MCF 10A (cell line): ENCODE measurements at regions not wholly inside any gene's neighbourhood (a gene's known extent, or its start where the extent isn't known, plus 50 kb on each side); places are given as distances from the start of the nearest gene placed in this dataset.

Experiments used
- BruUV-seq: library from RNA; stranded (reverse); fragments of 400-500 nt; replicated peaks from 2 replicates; lab custom pipeline; 2021; lab: Mats Ljungman, UMichigan
- CTCF ChIA-PET: fragments of 300-600 bp; sonication (Branson Sonifier 250); formaldehyde crosslinking; extraction: SDS; loops from one replicate; lab custom pipeline; 2021; ENCODE audit warnings: antibody characterized with exemption, inconsistent platforms; lab: Yijun Ruan, JAX
- POLR2A ChIA-PET: fragments of 300-600, 350-650 bp; sonication (Branson Sonifier 250); formaldehyde crosslinking; extraction: SDS; loops from one replicate; lab custom pipeline; 2020; ENCODE audit warnings: antibody characterized with exemption, inconsistent platforms; lab: Yijun Ruan, JAX
- DNase-seq: peaks from one replicate; pipeline ENCODE4 v3.0.0-alpha.2; 2018; ENCODE audit not compliant: unreplicated experiment
- H3K27ac Mint-ChIP-seq: one replicate; pipeline ENCODE4 v1.8.0; 2022; ENCODE audit warnings: mild to moderate bottlenecking, low read depth, mixed read lengths; ENCODE audit not compliant: unreplicated experiment
- H3K27me3 Mint-ChIP-seq: one replicate; pipeline ENCODE4 v1.8.0; 2022; ENCODE audit warnings: mixed read lengths; ENCODE audit not compliant: insufficient read depth, unreplicated experiment
- H3K36me3 Mint-ChIP-seq: one replicate; pipeline ENCODE4 v1.8.0; 2022; ENCODE audit warnings: mild to moderate bottlenecking, moderate library complexity, mixed read lengths; ENCODE audit not compliant: insufficient read depth, unreplicated experiment
- H3K4me1 Mint-ChIP-seq: one replicate; pipeline ENCODE4 v1.8.0; 2022; ENCODE audit warnings: mixed read lengths; ENCODE audit not compliant: insufficient read depth, unreplicated experiment
- H3K4me3 Mint-ChIP-seq: one replicate; pipeline ENCODE4 v1.8.0; 2022; ENCODE audit warnings: mild to moderate bottlenecking, moderate library complexity, mixed read lengths; ENCODE audit not compliant: unreplicated experiment
- H3K9me3 Mint-ChIP-seq: one replicate; pipeline ENCODE4 v1.8.0; 2022; ENCODE audit warnings: mixed read lengths; ENCODE audit not compliant: unreplicated experiment
- CTCF ChIP-seq: fragments of 200-600 bp; IDR thresholded peaks from one replicate; pipeline ENCODE4 v1.8.0; 2022; ENCODE audit warnings: antibody characterized with exemption, mild to moderate bottlenecking; ENCODE audit not compliant: unreplicated experiment
- intact Hi-C: fragments of 100-400 bp; cut with micrococcal nuclease; formaldehyde crosslinking; loops from 2 replicates; pipeline ENCODE4 v1.14.1; 2022

- peak; percentile 46 for DNase-seq
- BruUV-seq, result no TSS peak
- Mint-ChIP-seq H3K4me1 (no peaks in the 10 kb centered on the region), H3K27me3 (no peaks in the 10 kb centered on the region), H3K27ac (no peak overlapping the region), H3K36me3 (no peaks in the 10 kb centered on the region), H3K4me3 (no peak overlapping the region), H3K9me3 (no peaks in the 10 kb centered on the region)
- no peak for TF ChIP-seq CTCF
- CTCF ChIA-PET, result no interaction called here
- intact Hi-C loops, result no loop called here
- POLR2A ChIA-PET, result interaction anchor here (1.6 kb wide), 1 partner anchor 20 kb away, joined by 4 read pairs; no protein-coding TSS in a partner anchor
Measured at GRCh38 chr1:187862506-187862905, 1033.8 kb downstream of the PLA2G4A start.

GRCh38 chr1:187870552-187870951, 1041.8 kb downstream of the PLA2G4A start:
- Mint-ChIP-seq H3K4me3 (no peak overlapping the region), H3K27me3 (no peaks in the 10 kb centered on the region), H3K9me3 (no peaks in the 10 kb centered on the region), H3K36me3 (no peaks in the 10 kb centered on the region), H3K27ac (no peak overlapping the region), H3K4me1 (no peaks in the 10 kb centered on the region)
- DNase-seq, result no peak
- POLR2A ChIA-PET, result no interaction called here
- no peak for TF ChIP-seq CTCF
- intact Hi-C loops, result no loop called here
- CTCF ChIA-PET, result interaction anchor here (0.8 kb wide), 1 partner anchor 9 kb away, joined by 3 read pairs; no protein-coding TSS in a partner anchor
- BruUV-seq, result no TSS peak

GRCh38 chr1:187871177-187871845, 1042.6 kb downstream of the PLA2G4A start:
- H3K4me3 Mint-ChIP-seq, result no peak overlapping the region
- ChIA-PET CTCF (interaction anchor here (0.6 to 0.8 kb wide), 2 partner anchors 10 to 595 kb away, joined by 3 read pairs; no protein-coding TSS in a partner anchor), POLR2A (interaction anchor here (0.6 kb wide), 1 partner anchor 70 kb away, joined by 3 read pairs; no protein-coding TSS in a partner anchor)
- no peak overlapping the region for H3K27ac Mint-ChIP-seq
- no peaks in the 10 kb centered on the region for H3K27me3 Mint-ChIP-seq
- intact Hi-C loops, result no loop called here
- no peak for TF ChIP-seq CTCF
- H3K4me1 Mint-ChIP-seq, result no peaks in the 10 kb centered on the region
- no peak for DNase-seq
- H3K9me3 Mint-ChIP-seq, result no peaks in the 10 kb centered on the region
- no peaks in the 10 kb centered on the region for H3K36me3 Mint-ChIP-seq
- BruUV-seq, result no TSS peak

- no peak overlapping the region for H3K4me3 Mint-ChIP-seq
- no peak for DNase-seq
- no TSS peak for BruUV-seq
- ChIA-PET CTCF (no interaction called here), POLR2A (no interaction called here)
- intact Hi-C loops, result no loop called here
- H3K9me3 Mint-ChIP-seq, result no peaks in the 10 kb centered on the region
- H3K27me3 Mint-ChIP-seq, result no peaks in the 10 kb centered on the region
- TF ChIP-seq CTCF, result no peak
- H3K27ac Mint-ChIP-seq, result no peak overlapping the region
- H3K36me3 Mint-ChIP-seq, result no peaks in the 10 kb centered on the region
- no peaks in the 10 kb centered on the region for H3K4me1 Mint-ChIP-seq
Measured at GRCh38 chr1:187872550-187872949, 1043.8 kb downstream of the PLA2G4A start.
